HG02852 (cell line): ENCODE measurements at regions not wholly inside any gene's neighbourhood (a gene's known extent, or its start where the extent isn't known, plus 50 kb on each side); places are given as distances from the start of the nearest gene placed in this dataset.

Experiments
- ATAC-seq: cut with Tn5 transposase; IDR thresholded peaks from one replicate; pipeline ENCODE4 v1.9.1; 2021; ENCODE audit warnings: mild to moderate bottlenecking, moderate library complexity; ENCODE audit not compliant: unreplicated experiment

- no peak for ATAC-seq
Measured at GRCh38 chr10:24097751-24098207, 111.2 kb upstream of the KIAA1217 start.

DNA sequence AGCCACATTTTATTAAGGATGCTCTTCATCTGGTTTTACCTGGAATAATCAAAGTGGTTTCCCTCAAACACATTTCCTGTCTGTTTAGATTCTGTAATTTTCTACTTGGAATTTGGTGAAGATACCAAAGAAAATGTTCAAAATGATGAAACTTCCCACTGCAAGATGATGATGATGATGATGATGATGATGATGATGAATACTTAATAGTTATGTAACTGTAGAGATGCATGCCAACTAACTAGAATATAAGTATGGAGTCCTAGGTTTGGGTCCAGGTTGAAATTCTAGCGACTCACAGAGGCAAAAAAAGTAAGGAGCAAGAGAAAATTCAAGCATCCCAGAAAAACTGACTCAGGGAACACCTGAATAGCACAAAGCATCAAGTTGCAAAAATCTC lies 104.0 kb upstream of the KIAA1217 start:
- no peak for ATAC-seq

GRCh38 chr10:24113901-24114300 lies 95.0 kb upstream of the KIAA1217 start:
- ATAC-seq, result no peak

DNA sequence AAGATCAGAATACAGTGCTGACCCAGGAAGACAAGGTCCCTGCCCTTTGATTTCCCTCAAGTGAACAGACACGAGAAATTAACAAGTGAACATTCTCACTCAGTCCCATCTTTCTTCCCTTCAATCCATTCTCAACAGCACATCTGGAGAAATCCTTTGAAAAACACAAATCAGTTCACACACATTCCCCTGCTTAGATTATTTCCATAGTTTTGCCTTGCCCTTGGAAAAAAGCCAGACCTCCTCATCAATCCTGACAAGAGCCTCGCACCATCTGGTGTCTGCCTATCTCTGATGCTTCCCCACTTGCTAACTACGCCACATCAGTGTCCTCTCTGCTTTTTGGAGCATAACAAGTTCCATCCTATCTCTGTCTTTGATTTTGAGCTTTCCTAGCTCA lies 94.4 kb upstream of the KIAA1217 start:
- ATAC-seq, result no peak

GRCh38 chr10:24115403-24115802 lies 93.5 kb upstream of the KIAA1217 start:
- no peak for ATAC-seq

DNA sequence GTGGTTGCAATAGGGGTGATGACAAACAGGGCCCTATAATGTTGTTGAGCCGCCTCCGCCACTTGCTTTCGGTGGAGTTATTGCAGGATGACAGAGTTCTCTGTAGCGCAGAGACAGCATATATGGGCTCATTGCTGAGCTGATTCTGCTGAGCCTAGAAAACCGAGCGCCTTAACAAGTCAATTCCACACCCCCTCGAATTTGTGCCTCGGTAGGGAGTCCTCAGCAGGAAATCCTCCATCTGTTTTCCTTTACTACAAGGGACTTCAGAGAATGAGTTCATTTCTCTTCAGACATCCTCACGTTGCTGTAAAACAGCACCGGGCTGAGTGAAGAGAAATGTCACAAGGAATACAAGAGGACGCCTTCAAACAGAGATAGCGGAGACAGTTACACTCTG lies 90.7 kb upstream of the KIAA1217 start:
- ATAC-seq, result no peak

- no peak for ATAC-seq
Measured at GRCh38 chr10:24119896-24120295, 89.0 kb upstream of the KIAA1217 start.

DNA sequence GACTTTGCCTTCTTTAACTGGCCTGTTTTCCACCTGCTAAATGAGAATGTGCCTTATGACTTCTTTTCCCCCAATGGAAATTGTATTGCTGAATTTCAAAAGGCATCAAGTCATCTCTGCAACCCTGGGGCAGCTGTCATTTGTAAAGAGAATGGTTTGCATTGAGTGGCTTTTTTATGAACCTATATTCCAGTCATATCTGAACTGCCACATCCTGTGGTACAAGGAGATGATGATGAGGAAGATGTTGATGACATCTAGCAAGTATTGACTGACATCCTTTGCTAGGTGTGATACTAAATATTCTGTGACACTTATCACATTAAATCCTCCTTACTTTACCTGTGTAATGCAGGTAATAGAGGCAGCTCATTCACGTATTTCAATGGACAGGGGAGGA lies 88.3 kb upstream of the KIAA1217 start:
- no peak for ATAC-seq

GRCh38 chr10:24127516-24127915 lies 81.4 kb upstream of the KIAA1217 start:
- ATAC-seq, result no peak

GRCh38 chr10:24128066-24128730 lies 80.7 kb upstream of the KIAA1217 start:
- no peak for ATAC-seq

- no peak for ATAC-seq
Measured at GRCh38 chr10:24132741-24133140, 76.2 kb upstream of the KIAA1217 start.

DNA sequence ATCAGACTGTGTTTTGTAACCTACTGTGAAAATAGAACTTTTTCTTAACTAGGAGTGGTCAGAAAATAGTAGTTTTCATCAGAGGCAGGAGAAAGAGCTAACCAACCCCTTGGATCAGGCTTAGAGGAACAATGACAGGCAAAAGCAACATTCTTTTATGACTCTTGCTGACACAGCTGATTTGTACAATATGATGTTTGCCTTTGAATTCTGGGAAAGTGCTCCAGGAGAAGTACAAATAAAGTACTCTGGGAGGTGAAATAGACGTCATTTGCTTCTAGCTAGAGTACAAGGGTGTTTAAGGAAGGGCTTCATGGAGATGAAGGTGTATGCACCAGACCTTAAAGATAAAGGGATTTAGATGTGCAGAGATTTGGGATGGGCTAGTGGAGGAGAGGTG lies 75.1 kb upstream of the KIAA1217 start:
- ATAC-seq, result no peak

- no peak for ATAC-seq
Measured at GRCh38 chr10:24136070-24136469, 72.9 kb upstream of the KIAA1217 start.

DNA sequence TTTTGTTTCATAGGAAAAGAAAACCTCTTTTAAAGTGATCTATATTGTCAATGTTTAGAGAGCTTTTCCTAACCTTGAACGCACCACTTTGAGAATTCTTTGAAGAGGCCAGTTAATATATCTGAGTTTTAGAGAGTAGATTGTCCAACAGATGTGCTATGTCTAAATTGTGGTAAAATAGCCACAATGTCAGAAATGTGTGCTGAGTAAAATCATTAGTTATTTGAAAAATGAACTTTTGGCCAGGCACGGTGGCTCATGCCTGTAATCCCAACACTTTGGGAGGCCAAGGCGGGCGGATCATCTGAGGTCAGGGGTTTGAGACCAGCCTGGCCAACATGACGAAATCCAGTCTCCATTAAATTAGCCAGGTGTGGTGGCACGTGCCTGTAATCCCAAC lies 61.6 kb upstream of the KIAA1217 start:
- no peak for ATAC-seq

- ATAC-seq, result no peak
Measured at GRCh38 chr10:24149640-24150039, 59.3 kb upstream of the KIAA1217 start.

DNA sequence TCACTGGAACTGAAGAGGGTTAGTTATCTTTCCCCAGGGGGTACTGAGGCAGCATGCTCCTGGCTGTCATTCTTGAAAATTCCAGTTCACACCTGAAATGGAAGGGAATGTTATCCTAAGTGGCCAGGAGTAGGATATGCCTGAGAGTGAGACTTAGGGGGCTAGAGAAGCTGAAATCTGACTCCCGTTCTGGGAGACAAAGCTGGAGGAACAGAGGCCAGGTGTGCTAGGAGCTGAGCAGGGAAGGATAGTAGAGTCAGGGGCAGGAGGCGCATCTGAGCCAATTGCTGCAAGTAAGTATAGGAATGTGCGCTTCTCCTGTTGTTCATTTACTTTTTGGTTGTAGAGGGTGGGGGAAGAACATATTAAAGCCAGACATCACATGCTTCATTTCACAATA lies 58.1 kb upstream of the KIAA1217 start:
- ATAC-seq, result no peak

DNA sequence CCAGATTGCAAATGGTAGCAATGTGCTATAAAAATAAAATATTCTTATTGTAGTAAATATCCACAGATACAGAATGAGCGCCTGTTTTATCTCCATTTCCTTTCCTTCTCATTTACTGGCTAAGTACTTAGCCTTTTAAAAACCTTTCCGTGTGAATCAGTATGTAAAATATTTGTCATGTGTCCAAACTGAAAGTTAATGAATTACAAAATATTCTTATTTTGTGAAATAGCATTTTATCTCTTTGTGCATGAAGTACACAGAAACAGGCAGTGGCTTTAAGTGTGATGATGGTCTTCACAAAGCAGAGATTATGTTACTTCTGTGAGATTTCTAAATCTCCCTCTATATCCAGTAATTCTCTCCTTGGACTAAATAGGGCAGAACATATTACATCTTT lies 56.7 kb upstream of the KIAA1217 start:
- no peak for ATAC-seq

GRCh38 chr10:24153031-24153430 lies 55.9 kb upstream of the KIAA1217 start:
- ATAC-seq, result no peak

GRCh38 chr10:24153537-24153936 lies 55.4 kb upstream of the KIAA1217 start:
- ATAC-seq, result no peak

DNA sequence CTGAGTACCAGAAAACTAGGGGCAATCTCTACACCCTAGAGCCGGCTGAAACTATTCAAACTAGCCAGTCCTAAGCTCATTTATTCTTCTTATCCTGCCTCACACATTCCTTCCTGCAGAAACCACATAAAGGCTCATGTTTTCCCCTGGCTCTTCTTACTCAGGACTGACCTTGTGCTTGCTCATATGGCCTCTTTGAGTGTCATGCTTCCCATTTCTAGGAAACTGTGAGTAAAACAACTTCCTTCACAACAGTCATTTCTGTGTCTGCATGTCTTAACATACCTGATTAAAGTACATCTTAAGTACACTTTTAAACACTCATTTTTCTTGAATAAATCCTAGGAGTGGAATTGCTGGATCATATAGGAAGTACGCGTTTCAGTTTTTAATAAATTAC lies 52.3 kb upstream of the KIAA1217 start:
- no peak for ATAC-seq

- no peak for ATAC-seq
Measured at GRCh38 chr10:24157567-24157966, 51.4 kb upstream of the KIAA1217 start.
